Thymus (tissue), 11 donors: ENCODE measurements at regions not wholly inside any gene's neighbourhood (a gene's known extent, or its start where the extent isn't known, plus 50 kb on each side); places are given as distances from the start of the nearest gene placed in this dataset.
"Not testable (repeated sequence)": the region's sequence is repeated elsewhere in the genome, so short reads cannot be mapped to it uniquely, and the experiment has no call there.

ENCODE experiments used
- DNase-seq, 9 donors: peaks; one replicate each; pipeline ENCODE4 v3.0.0-alpha.2; 2013; ENCODE audit warnings: low spot score in 9 of 9, low read depth in 6 of 9, missing footprints in 1 of 9
- H3K27ac ChIP-seq, 2 donors: one replicate each; pipeline ENCODE4 v1.5.1; 2013; ENCODE audit warnings: control low read depth in 1 of 2, low read depth in 1 of 2, low read length in 1 of 2, mild to moderate bottlenecking in 1 of 2, moderate library complexity in 1 of 2
- H3K27me3 ChIP-seq, 2 donors: one replicate each; pipeline ENCODE4 v1.5.1; 2013; ENCODE audit warnings: low read length in 1 of 2; ENCODE audit not compliant: control insufficient read depth in 2 of 2, insufficient read depth in 1 of 2
- H3K36me3 ChIP-seq, 2 donors: one replicate each; pipeline ENCODE4 v1.5.1; 2013; ENCODE audit warnings: low read length in 1 of 2, mild to moderate bottlenecking in 1 of 2, moderate library complexity in 1 of 2; ENCODE audit not compliant: control insufficient read depth in 2 of 2, insufficient read depth in 2 of 2
- H3K4me1 ChIP-seq, 2 donors: one replicate each; pipeline ENCODE4 v1.5.1; 2013; ENCODE audit warnings: low read length in 2 of 2; ENCODE audit not compliant: control insufficient read depth in 2 of 2, insufficient read depth in 2 of 2
- H3K4me3 ChIP-seq, 2 donors: one replicate each; pipeline ENCODE4 v1.5.1; 2013; ENCODE audit warnings: low read length in 2 of 2, control low read depth in 1 of 2, mild to moderate bottlenecking in 1 of 2
- H3K9me3 ChIP-seq, 2 donors: one replicate each; pipeline ENCODE4 v1.5.1; 2013; ENCODE audit warnings: low read length in 1 of 2, mild to moderate bottlenecking in 1 of 2; ENCODE audit not compliant: control insufficient read depth in 2 of 2, insufficient read depth in 1 of 2
- WGBS: extraction: QIAGEN DNeasy Blood & Tissue Kit; methylation state at CpG from one replicate; pipeline ENCODE4 v1.1.7; 2013; 5-methylcytosine and 5-hydroxymethylcytosine counted together
- donor health status: healthy.

DNA sequence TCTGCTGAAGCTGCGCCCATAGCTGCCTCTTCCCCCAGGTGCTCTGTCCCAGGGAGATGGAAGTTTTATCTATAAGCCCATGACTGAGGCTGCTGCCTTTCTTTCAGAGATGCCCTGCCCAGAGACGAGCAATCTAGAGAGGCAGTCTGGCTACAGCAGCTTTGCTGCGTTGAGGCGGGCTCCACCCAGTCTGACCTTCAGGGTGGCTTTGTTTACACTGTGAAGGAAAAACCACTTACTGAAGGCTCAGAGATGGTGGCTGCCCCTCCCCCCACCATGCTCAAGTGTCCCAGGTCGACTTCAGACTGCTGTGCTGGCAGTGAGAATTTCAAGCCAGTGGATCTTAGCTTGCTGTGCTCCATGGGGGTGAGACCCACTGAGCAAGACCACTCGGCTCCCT is 1029.9 kb upstream of the COX7C start:
- not testable (repeated sequence) for H3K27me3 ChIP-seq, H3K27ac ChIP-seq, DNase-seq, H3K4me1 ChIP-seq, H3K36me3 ChIP-seq, H3K4me3 ChIP-seq
- H3K9me3 ChIP-seq = peaks cover 0 to 12% of the 10 kb centered on the region in 2 donors
- 56% methylated on average over 6 of the region's 6 CpGs for WGBS

DNA sequence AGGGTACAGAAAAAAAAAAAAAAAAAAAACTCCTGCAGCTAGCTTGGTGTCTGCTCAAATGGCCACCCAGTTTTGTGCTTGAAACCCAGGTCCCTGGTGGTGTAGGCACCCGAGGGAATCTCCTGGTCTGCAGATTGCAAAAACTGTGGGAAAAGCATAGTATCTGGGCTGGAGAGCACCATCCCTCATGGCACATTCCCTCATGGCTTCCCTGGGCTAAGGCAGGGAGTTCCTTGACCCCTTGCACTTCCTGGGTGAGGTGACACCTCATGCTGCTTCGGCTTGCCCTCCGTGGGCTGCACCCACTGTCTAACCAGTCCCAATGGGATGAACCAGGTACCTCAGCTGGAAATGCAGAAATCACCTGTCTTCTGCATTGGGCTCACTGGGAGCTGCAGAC is 1029.5 kb upstream of the COX7C start:
- WGBS = 72% methylated on average over 3 of the region's 3 CpGs
- not testable (repeated sequence) for H3K27me3 ChIP-seq, H3K27ac ChIP-seq, DNase-seq, H3K4me1 ChIP-seq, H3K4me3 ChIP-seq, H3K36me3 ChIP-seq
- H3K9me3 ChIP-seq = peaks cover 0 to 12% of the 10 kb centered on the region in 2 donors

DNA sequence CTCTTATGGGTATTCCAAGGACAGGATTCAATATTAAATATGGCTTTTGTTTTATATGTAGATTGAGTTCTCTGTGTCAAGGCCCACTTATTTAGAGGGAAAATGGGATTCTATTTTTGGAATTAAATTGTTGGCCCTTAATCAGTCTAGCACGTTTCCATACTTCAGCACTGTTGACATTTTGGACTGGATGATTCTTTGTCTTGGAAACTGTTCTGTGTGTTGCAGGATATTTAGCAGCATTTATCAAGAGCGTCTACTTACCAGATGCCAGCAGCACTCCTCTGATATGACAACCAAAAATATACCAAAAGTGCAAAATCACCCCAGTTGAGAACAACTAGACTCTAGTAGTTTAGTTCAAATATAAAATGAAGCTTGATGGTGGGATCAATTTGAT is 1027.0 kb upstream of the COX7C start:
- Histone ChIP-seq H3K36me3 (no peaks in the 10 kb centered on the region), H3K9me3 (peaks cover 0 to 12% of the 10 kb centered on the region in 2 donors), H3K27ac (no peak overlapping the region), H3K27me3 (no peaks in the 10 kb centered on the region), H3K4me1 (no peaks in the 10 kb centered on the region), H3K4me3 (no peak overlapping the region)
- DNase-seq = no peak
- WGBS = 81% methylated on average over 2 of the region's 2 CpGs

DNA sequence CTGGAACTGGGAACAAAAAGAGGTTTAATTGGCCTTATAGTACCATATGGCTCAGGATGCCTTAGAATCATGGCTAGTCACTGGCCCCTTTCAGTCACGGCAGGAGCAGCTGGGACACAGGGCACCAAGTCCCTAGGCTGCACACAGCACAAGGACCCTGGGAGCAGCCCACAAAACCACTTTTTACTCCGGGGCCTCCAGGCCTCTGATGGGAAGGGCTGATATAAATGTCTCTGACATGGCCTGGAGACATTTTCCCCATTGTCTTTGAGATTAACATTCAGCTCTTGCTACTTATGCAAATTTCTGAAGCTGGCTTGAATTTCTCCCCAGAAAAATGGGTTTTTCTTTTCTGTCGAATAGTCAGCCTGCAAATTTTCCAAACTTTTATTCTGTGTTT is 1026.4 kb upstream of the COX7C start:
- no peak for DNase-seq
- Histone ChIP-seq H3K27me3 (no peaks in the 10 kb centered on the region), H3K36me3 (no peaks in the 10 kb centered on the region), H3K4me1 (no peaks in the 10 kb centered on the region), H3K27ac (no peak overlapping the region), H3K4me3 (no peak overlapping the region), H3K9me3 (peaks cover 0 to 12% of the 10 kb centered on the region in 2 donors)
- WGBS = 84% methylated on average over 3 of the region's 3 CpGs

DNA sequence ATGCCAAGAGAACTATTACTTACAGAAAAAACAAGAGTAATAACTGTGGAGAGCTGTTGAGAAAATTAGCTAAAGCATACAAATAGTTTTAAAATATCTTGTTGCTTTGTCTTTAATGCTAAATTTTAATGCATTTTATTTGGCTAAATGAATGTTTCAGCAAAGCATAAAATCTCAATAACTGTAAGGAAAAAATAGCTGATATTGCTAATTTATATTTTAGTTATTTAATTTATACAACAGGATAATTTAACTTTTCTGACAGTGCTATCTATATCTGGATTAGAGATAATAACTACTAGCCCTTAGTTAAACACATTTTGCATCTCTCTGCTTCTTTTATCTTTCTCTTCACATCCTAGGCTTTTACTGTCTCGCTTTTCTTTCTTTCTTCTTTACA is 1014.9 kb upstream of the COX7C start:
- no peak overlapping the region for H3K4me3 ChIP-seq
- H3K27me3 ChIP-seq = no peaks in the 10 kb centered on the region
- WGBS = 90% methylated on average over 1 of the region's 1 CpG
- H3K9me3 ChIP-seq = peaks cover 0 to 5% of the 10 kb centered on the region in 2 donors
- H3K27ac ChIP-seq = no peak overlapping the region
- no peaks in the 10 kb centered on the region for H3K36me3 ChIP-seq
- DNase-seq = no peak
- H3K4me1 ChIP-seq = no peaks in the 10 kb centered on the region

DNA sequence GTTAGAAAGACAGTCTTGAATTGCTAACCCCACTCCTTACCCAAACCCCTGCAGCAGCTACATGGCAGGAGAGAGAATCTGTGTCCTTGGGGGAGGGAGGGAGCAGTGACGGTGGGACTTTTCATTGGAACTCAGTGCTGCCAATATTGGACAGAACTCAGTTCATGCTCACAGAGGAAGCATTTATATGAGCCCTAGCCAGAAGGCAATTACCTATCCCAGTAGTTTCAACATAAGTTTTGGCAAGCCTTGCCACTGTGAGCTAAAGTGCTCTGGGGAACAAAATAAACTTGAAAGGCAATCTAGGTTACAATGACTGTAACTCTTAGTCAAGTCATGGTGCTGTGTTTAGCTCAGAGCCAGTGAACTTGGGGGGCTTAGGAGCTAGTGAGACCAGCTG is 1013.4 kb upstream of the COX7C start:
- H3K9me3 ChIP-seq = peaks cover 0 to 5% of the 10 kb centered on the region in 2 donors
- H3K27ac ChIP-seq = no peak overlapping the region
- no peaks in the 10 kb centered on the region for H3K27me3 ChIP-seq
- H3K4me1 ChIP-seq = no peaks in the 10 kb centered on the region
- DNase-seq = no peak
- H3K36me3 ChIP-seq = no peaks in the 10 kb centered on the region
- H3K4me3 ChIP-seq = no peak overlapping the region
- WGBS = 97% methylated on average over 1 of the region's 1 CpG

DNA sequence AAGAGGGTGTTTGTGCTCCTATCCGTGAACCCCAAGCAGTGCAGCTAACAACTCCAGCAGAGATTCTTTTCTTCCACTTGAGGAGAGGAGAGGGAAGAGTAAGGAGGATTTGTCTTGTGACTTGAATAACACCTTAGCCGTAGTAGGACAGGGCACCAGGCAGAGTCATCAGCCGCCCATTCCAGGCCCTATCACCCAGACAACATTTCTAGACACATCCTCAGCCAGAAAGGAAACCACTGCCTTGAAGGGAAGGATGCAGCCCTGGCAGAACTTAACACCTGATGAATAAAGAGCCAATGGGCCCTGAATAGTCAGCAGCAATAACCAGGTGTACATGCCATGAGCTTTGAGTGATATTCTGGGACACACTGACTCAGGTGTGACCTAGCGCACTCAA is 1013.0 kb upstream of the COX7C start:
- Histone ChIP-seq H3K27ac (no peak overlapping the region), H3K4me3 (no peak overlapping the region), H3K9me3 (peaks cover 0 to 5% of the 10 kb centered on the region in 2 donors), H3K36me3 (no peaks in the 10 kb centered on the region), H3K4me1 (no peaks in the 10 kb centered on the region), H3K27me3 (no peaks in the 10 kb centered on the region)
- DNase-seq = no peak
- 87% methylated on average over 4 of the region's 4 CpGs for WGBS

DNA sequence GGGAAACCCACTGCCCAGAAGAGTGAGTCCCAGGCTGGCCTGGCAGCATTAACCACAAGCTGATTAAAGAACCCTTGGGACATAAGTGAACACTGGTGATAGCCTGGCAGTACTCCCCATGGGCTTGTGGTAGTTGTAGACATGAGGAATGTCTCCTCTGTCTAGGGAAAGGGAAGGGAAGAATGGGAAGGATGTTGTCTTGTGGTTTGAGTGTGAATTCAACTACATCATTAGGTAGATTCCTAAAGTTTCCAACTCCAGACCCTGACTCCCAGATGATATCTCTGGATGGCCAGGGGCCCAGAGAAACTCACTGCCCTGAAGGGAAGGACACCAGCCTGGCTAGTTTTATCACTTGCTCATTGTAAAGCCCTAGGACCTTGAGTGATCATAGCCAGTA is 1012.4 kb upstream of the COX7C start:
- DNase-seq = no peak
- Histone ChIP-seq H3K27me3 (no peaks in the 10 kb centered on the region), H3K4me3 (no peak overlapping the region), H3K36me3 (no peaks in the 10 kb centered on the region), H3K27ac (no peak overlapping the region), H3K9me3 (peaks cover 0 to 5% of the 10 kb centered on the region in 2 donors), H3K4me1 (no peaks in the 10 kb centered on the region)

DNA sequence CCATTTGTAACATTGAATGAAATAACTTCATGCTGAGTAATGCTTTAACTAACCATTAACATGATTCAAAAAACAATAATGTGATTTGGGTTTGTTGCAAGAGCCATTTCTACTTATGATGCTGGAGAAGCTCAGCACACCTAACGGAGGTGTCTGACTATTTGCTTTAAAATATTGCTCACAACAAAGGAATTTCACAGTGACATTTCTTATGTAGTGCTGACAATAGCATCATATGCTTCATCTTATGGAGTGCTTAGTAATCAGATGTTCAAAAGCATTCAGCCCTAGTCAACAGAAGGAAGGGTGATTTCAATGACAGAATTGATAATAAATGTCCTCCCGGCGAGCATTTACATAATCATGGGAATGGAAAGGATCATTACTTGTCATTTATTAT is 1003.3 kb upstream of the COX7C start:
- H3K4me3 ChIP-seq = no peak overlapping the region
- no peak for DNase-seq
- H3K36me3 ChIP-seq = no peaks in the 10 kb centered on the region
- H3K27ac ChIP-seq = no peak overlapping the region
- 90% methylated on average over 3 of the region's 3 CpGs for WGBS
- no peaks in the 10 kb centered on the region for H3K4me1 ChIP-seq
- H3K9me3 ChIP-seq = peaks cover 0 to 8% of the 10 kb centered on the region in 2 donors
- no peaks in the 10 kb centered on the region for H3K27me3 ChIP-seq

DNA sequence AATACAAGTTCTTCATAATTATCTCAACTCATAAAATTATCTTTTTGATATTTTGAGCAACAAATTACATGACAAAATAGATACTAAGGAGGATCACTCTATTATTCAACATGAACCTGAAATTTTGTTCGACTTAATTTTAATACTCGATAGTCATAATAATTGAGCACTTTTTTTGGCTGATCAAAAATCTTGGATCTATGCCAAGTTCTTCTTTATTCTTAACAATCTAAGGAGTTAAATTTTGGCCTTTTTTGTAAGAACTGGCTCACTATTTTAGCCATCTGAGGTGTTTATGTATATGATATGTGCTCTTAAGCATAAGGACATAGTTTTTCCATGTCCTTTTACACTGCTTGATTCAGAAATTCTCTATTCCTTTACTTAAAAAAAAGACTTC is 996.1 kb upstream of the COX7C start:
- no peak overlapping the region for H3K4me3 ChIP-seq
- no peaks in the 10 kb centered on the region for H3K27me3 ChIP-seq
- H3K36me3 ChIP-seq = no peaks in the 10 kb centered on the region
- WGBS = 99% methylated on average over 2 of the region's 2 CpGs
- peaks cover 0 to 2% of the 10 kb centered on the region in 2 donors for H3K9me3 ChIP-seq
- no peak for DNase-seq
- no peak overlapping the region for H3K27ac ChIP-seq
- no peaks in the 10 kb centered on the region for H3K4me1 ChIP-seq
